K562 (cell line): ENCODE measurements at regions not wholly inside any gene's neighbourhood (a gene's known extent, or its start where the extent isn't known, plus 50 kb on each side); places are given as distances from the start of the nearest gene placed in this dataset.
"Not testable (repeated sequence)": the region's sequence is repeated elsewhere in the genome, so short reads cannot be mapped to it uniquely, and the experiment has no call there.

Experiments used
- GABPA ChIP-seq: fragments of 200-800 bp; sonication (Bioruptor generic); conservative IDR thresholded peaks from 2 replicates; pipeline ENCODE4 v1.6.1; 2016; ENCODE audit warnings: low read depth, missing genetic modification characterization, missing compliant biosample characterization
- LARP7 ChIP-seq: fragments of 450-650 bp; IDR thresholded peaks from 2 replicates; pipeline ENCODE4 v1.6.1; 2016
- MAFK ChIP-seq: IDR thresholded peaks from 2 replicates; pipeline ENCODE4 v1.6.1; 2011; ENCODE audit warnings: low read length, improper control_type of control experiment
- THAP12 ChIP-seq: fragments of 250-450 bp; sonication (Bioruptor Pico); IDR thresholded peaks from 2 replicates; pipeline ENCODE4 v1.9.0; 2021; ENCODE audit warnings: mild to moderate bottlenecking, inconsistent platforms
- ZNF766 ChIP-seq: fragments of 200-800 bp; sonication (Bioruptor generic); conservative IDR thresholded peaks from 2 replicates; pipeline ENCODE4 v1.6.1; 2016; ENCODE audit warnings: missing genetic modification characterization, missing compliant biosample characterization

DNA sequence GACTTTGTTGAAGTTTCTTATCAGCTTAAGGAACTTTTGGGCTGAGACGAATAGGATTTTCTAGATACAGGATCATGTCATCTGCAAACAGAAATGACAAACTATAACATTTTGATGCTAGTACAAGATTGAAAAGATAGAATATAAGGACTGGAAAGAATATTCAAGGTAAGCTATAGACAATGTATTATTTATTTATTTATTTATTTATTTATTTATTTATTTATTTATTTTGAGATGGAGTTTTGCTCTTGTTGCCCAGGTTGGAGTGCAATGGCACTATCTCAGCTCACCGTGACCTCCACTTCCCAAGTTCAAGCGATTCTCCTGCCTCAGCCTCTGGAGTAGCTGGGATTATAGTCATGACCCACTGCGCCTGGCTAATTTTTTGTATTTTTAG is 125.0 kb downstream of the OTOR start:
- not testable (repeated sequence) for TF ChIP-seq THAP12 (CRISPR knock-in tag); ZNF766 (CRISPR knock-in tag); MAFK; LARP7; GABPA (tag)
